Colon (tissue), 2 donors: ENCODE measurements at regions not wholly inside any gene's neighbourhood (a gene's known extent, or its start where the extent isn't known, plus 50 kb on each side); places are given as distances from the start of the nearest gene placed in this dataset.

ENCODE experiments used
- FAIRE-seq: peaks from 2 replicates; lab custom pipeline; 2012; peaks lifted over from hg19 to GRCh38; lab: Jason Lieb, UNC
- donor health status: control.
- donor health status: control.

- FAIRE-seq = no peak
Measured at GRCh38 chr7:41292487-41292886, 410.4 kb downstream of the INHBA start.

GRCh38 chr7:41287559-41288335 lies 415.1 kb downstream of the INHBA start:
- FAIRE-seq = no peak

DNA sequence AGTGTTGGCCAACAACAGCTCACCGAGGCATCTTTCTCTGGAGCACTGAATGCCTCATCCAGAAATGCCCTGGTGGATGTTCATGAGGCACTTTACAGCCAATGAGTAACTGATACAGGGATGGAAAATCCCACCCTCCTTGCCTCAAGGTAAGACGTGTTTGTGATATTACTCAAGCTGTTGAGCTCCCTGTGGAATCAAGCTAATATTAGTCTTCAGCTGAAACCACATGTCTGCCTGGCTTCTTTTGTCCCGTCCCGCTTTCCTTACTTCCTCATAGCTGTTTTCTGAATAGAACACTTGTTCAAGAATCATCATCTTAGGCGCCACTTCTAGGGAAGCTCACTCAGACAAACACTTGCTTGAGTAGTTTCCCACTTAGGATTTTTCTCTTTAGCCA lies 422.4 kb downstream of the INHBA start:
- FAIRE-seq = no peak

DNA sequence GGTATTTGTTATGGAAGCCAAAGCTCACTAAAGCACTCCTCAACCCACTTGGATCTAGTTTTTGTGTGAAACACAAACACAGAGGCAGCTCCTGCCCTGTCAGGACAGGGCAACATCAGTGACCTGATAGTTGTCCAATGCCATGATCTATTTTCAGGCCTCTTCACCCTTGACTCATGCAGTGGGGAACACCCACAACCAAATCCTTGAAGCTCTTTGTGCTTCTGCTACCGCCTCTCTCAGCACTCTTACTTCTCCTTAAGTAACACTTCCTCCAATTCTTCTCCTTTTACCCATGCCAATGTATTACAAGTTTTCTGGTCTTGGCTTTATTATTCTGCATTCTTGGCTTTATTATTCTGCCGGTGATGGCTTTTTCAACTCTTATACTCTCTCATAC lies 425.3 kb downstream of the INHBA start:
- FAIRE-seq = no peak

GRCh38 chr7:41275255-41275654 lies 427.6 kb downstream of the INHBA start:
- no peak for FAIRE-seq

GRCh38 chr7:41274179-41274578 lies 428.7 kb downstream of the INHBA start:
- FAIRE-seq = no peak

- no peak for FAIRE-seq
Measured at GRCh38 chr7:41272664-41273063, 430.2 kb downstream of the INHBA start.

- FAIRE-seq = no peak
Measured at GRCh38 chr7:41268878-41269277, 434.0 kb downstream of the INHBA start.

- no peak for FAIRE-seq
Measured at GRCh38 chr7:41261080-41261479, 441.8 kb downstream of the INHBA start.

DNA sequence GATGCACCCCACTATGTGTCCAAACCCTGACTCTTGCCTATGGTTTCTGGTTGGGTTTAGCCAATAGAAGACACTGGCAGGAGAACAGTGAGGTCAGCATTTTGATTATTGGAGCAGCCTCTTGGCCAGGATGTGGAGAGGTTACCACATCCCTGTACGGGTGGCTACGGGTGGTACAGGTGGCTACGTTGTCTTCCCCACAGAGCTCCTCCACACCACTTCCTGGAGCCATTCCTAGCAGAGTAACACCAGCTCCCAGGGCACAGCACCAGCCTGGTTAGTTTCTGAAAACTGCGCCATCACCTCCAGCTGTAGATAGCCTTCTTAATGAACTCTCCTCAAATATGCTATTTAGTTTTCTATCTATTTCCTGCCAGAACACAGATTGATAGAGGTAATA lies 445.2 kb downstream of the INHBA start:
- FAIRE-seq = no peak

DNA sequence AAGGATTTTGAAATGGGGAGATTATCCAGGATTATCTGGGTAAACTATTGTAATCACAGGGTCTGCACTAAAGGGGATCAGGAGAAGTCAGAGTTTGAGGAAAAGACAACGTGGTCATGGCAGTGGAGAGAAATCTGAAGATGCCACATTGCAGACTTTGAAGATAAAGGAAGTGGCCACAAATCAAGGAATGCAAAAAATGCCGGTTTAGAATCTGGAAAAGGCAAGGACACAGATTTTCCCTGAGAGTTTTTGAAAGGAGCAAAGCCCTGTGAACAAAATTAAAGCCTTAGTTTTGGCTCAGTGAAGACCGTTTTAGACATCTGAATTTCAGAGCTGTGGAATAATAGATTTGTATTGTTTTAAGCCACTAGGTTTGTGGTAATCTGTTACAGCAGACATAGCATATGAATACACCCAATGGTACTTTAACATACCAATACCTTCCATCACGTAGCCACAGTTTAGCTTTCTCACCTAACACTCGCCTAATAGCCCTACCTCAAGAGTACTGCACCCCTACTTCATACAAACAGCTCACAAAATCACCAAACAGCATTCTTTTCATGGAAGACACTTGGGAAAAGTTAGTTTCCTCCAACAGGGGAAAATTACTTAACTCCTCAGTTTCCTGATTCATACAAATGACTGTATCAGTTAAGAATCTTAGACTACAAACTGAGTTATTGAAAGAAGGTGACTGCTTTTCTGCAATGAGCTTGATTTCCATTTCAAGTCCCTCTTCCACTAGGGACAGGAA lies 446.5 kb downstream of the INHBA start:
- no peak for FAIRE-seq

DNA sequence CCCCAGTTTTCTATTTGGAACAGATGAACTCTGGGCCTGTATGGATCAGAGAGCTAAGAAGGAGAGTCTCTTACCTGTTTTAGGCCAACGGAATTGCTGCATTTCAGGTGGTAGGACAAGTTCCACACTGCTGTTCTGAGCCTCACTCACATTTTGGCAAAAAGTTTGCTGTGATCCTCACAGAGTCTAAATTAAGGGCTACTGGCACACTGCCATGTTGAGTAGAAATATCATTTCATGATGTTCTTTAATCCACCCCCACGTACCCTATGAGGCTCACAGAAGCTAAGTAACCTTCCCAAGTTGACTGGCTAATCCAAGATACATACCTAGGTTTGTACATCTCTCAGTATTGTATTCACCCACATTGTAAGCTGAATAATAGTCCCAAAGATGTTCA lies 447.2 kb downstream of the INHBA start:
- no peak for FAIRE-seq

GRCh38 chr7:41255113-41255512 lies 447.8 kb downstream of the INHBA start:
- no peak for FAIRE-seq

DNA sequence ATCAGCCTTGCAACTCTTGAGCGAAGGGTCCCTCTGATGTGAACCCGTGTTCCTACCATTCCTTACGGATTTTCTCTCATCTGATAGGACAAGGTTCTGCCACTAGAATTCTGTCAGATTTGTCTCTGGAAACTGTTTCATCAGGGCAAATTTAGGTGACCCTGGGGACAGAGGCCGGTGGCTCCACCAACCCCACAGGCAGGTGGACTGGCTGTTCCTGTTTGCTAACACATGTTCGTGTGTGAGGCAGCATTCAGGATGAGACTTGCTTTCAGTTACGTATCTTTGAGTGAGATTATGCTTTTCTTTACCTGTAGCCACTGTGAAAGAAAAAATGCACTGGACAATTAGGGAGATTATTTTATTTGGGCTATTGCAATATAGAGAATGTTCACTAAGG lies 449.9 kb downstream of the INHBA start:
- no peak for FAIRE-seq

- no peak for FAIRE-seq
Measured at GRCh38 chr7:41252551-41252950, 450.3 kb downstream of the INHBA start.

DNA sequence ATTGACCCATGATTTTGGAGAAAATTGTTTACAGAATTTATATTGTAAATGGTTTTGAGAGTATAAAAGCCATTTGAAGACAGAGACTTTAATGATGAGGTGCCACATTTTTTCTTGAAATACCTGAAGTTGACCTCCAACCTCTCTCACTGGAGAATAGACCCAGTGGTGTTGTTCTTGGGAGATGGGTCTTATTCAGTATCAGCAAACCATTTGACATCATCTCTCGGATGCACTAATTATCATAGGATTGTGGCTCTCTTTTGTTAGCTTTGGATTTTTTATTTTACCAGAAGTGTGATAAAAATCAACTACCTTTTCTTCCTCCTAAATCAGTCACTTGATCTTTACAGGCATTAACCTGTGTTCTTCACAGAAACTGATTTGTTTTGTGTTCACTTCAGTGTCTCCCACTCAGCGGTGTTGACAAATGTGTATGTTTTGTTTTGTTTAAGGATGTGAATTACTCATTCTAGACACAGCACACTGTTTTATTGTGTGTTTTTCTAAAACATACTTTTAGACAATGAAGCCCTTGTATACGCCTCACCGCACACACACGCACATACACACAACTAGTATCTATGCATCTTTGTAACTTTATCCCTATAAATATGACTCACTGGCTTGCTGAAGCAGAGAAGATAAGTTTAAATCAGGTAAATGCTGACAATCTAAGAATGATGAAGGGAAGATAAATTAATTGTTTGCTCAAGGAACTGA lies 455.6 kb downstream of the INHBA start:
- FAIRE-seq = no peak

GRCh38 chr7:41245916-41246315 lies 457.0 kb downstream of the INHBA start:
- no peak for FAIRE-seq

DNA sequence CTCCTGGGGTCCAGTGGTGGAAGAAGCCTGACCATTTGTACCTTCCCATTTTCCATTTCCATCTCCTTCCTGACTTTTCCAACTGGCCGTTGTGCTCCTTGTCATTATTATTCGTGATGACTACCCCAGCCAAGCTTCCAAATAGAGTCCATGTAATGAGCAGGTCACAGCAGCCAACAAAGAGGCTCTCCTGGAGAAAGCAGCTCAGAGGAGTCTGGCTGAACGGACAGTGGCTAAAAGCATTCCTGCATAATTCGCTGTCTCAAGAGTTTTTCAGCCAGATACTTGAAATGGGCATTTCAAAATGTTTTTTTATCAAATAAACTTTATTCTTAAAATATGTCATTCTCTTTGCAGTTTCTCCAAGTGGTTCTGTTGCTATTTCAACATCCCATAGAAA lies 458.6 kb downstream of the INHBA start:
- FAIRE-seq = no peak

DNA sequence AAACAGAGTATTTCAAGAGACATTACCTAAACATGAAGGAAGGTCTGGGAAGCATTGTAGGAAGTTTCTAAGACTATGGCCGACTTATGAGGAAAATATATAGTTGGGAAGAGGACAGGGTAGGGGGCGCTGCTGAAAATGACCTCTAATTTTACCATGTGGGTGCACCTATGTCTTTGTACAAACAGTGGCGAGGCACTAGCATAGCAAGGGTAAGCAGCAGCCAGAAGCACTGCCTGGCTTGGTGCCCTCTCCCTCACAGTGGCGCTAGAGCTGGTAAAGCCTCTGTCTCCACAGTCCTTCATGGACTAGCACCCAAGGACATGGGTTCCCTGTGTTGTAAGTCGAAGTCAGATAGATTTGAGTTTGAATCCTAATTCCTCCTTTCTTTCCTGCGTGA lies 461.2 kb downstream of the INHBA start:
- no peak for FAIRE-seq

DNA sequence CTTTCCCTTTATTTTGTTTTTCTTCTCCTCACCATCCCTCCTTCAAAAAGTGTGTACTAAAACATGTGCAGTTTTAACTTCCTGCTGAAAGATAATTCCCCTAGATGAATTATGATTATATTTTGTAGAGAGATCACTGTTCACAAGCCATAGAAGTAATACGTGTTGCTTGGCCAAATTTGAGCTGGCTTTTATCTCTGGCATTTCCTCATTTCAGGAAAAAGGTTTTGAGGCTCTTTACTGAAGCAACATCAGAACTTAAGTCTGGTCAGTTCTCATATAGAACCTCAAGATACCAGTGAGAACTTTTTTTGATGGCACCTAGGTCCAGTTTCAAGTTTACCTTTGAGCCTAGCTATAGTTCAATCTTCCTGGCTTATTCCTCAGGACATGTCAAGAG lies 463.3 kb downstream of the INHBA start:
- FAIRE-seq = no peak

DNA sequence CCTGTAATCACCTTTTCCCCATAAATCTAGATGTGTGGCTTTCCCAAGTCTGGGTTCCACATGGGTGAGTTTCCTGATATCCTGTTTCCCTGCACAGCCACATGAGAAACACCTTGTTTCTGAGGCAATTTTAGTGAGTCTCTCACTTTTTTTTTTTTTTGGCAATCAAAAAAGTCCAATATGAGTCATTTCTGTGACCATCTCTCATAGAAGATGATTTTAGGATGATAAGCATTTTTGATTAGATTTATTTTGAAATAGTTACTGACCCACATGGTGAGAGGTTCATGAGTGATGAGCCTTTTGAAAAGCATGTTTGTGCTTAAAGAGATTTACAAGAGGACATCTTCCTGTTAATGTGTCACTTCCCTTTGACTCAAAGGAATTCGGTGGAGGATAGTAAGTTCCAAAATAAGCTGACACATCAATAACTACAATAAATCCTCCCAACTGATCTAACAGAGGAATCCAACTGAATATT lies 464.0 kb downstream of the INHBA start:
- no peak for FAIRE-seq

DNA sequence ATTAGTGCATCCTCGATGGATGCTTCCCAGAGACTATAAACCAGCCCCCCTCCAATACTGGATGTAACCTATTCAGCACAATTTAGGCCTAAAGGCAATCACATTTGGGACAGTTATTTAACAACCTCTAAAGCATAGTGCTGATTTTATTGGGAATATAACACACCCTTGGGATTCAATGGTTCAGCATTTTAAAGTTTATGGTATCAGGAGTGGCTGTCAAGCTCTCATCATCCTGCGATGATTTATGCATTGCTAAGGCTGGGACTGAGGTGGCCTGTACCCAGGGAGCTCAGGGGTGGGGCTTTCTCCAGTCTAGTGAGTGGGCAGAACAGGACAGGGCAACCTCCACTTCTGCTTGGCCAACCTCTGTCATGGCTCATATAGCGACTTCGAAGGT lies 464.9 kb downstream of the INHBA start:
- no peak for FAIRE-seq

GRCh38 chr7:41232086-41232485 lies 470.8 kb downstream of the INHBA start:
- no peak for FAIRE-seq
